ENCODE measurements at regions not wholly inside any gene's neighbourhood (a gene's known extent, or its start where the extent isn't known, plus 50 kb on each side); places are given as distances from the start of the nearest gene placed in this dataset.

- ChIA-PET CTCF (no interaction called here), POLR2A (ENCODE audit: unreplicated experiment) (no interaction called here)
- dilution Hi-C loops (cut with HindIII; ENCODE audit: low sequenced_read_pairs, unreplicated experiment): no loop called here
- Histone ChIP-seq H3K9me3 (ENCODE audit: control insufficient read depth, insufficient read depth, low read length) (no peaks in the 10 kb centered on the region), H2BK120ac (ENCODE audit: low read depth, low read length) (no peak overlapping the region), H3K4me3 (ENCODE audit: insufficient read depth, low read depth, low read length) (no peak overlapping the region), H2AFZ (replicated peaks; ENCODE audit: low read length, poor library complexity) (no peak overlapping the region), H3K27me3 (ENCODE audit: control insufficient read depth, insufficient read depth, low read length) (no peaks in the 10 kb centered on the region), H2BK20ac (ENCODE audit: low read depth, low read length) (no peak overlapping the region), H4K91ac (ENCODE audit: insufficient read depth, low read depth, low read length) (no peak overlapping the region), H4K8ac (ENCODE audit: low read depth in 2 of 2, low read length in 2 of 2) (no peak overlapping the region), H2BK15ac (ENCODE audit: low read depth, low read length) (no peak overlapping the region), H4K20me1 (ENCODE audit: insufficient read depth, low read length) (no peaks in the 10 kb centered on the region), H3K36me3 (ENCODE audit: control insufficient read depth, insufficient read depth, low read length) (no peaks in the 10 kb centered on the region), H3K56ac (ENCODE audit: extremely low read depth, insufficient read depth, low read length) (no peak overlapping the region), H3K79me1 (ENCODE audit: low read depth in 1 of 2, low read length in 2 of 2) (no peaks in the 10 kb centered on the region), H3K4me1 (ENCODE audit: control insufficient read depth, insufficient read depth, low read length) (peaks cover 3% of the 10 kb centered on the region; the same call in 1 of the 2 replicates), H2AK9ac (replicated peaks; ENCODE audit: low read depth, low read length, poor library complexity) (no peak overlapping the region), H3K4me2 (ENCODE audit: low read depth, low read length) (no peak overlapping the region), H3K4ac (ENCODE audit: low read depth, low read length) (no peak overlapping the region), H3K14ac (replicated peaks; ENCODE audit: low read depth, low read length) (no peak overlapping the region), H2AK5ac (ENCODE audit: low read depth, low read length) (no peak overlapping the region), H2BK5ac (ENCODE audit: low read depth, low read length, poor library complexity, severe bottlenecking) (no peak overlapping the region), H3K9me1 (ENCODE audit: insufficient read depth, low read length) (no peaks in the 10 kb centered on the region), H4K5ac (ENCODE audit: low read depth, low read length) (no peak overlapping the region), H3K23ac (ENCODE audit: low read depth, low read length) (no peak overlapping the region), H3K18ac (ENCODE audit: low read depth, low read length) (no peak overlapping the region), H3K9ac (ENCODE audit: low read depth, low read length) (no peak overlapping the region), H3K27ac (ENCODE audit: insufficient read depth, low read length) (no peak overlapping the region)
- TF ChIP-seq MAZ (IDR thresholded peaks at IDR 0.05; ENCODE audit: borderline replicate concordance, low read depth, low read length): no peak
- no peak for TF ChIP-seq MXI1 (IDR thresholded peaks at IDR 0.05; ENCODE audit: borderline replicate concordance, low read depth, low read length)
- no peak for TF ChIP-seq RCOR1 (IDR thresholded peaks at IDR 0.05; ENCODE audit: insufficient replicate concordance, low read length)
- no peak for TF ChIP-seq CTCF (conservative IDR thresholded peaks at IDR 0.05; ENCODE audit: low read depth, low read length)
- TF ChIP-seq CHD1 (IDR thresholded peaks at IDR 0.05; ENCODE audit: low read depth, low read length): no peak
- TF ChIP-seq NFE2L2 (IDR thresholded peaks at IDR 0.05; ENCODE audit: low read depth, low read length): no peak
- no peak for TF ChIP-seq ELK1 (IDR thresholded peaks at IDR 0.05; ENCODE audit: borderline replicate concordance, low read depth, low read length)
- TF ChIP-seq FOS (IDR thresholded peaks at IDR 0.05; ENCODE audit: low read depth, low read length): no peak
- TF ChIP-seq BHLHE40 (IDR thresholded peaks at IDR 0.05; ENCODE audit: low read depth, low read length): no peak
- TF ChIP-seq POLR2A (IDR thresholded peaks at IDR 0.05; ENCODE audit: low read depth, low read length): no peak
- TF ChIP-seq SMC3 (IDR thresholded peaks at IDR 0.05; ENCODE audit: low read depth, low read length): no peak
- TF ChIP-seq RFX5 (IDR thresholded peaks at IDR 0.05; ENCODE audit: low read depth, low read length): no peak
- no CpG with 5 or more reads among the region's 6 CpGs for WGBS, 2 experiments (ENCODE audit: extremely low coverage in 2 of 2, insufficient read length in 1 of 2)
- BruUV-seq (replicated peaks): no TSS peak
- no peak for ATAC-seq (ENCODE audit: low read depth)
- intact Hi-C loops (cut with micrococcal nuclease): no loop called here
- in situ Hi-C loops (cut with MboI; ENCODE audit: low sequenced_read_pairs): no loop called here
- DNase-seq: peak; percentile 64
Observed at GRCh38 chr4:188428935-188429334, 289.7 kb downstream of the TRIML1 start.

Data from IMR-90 (cell line).